GM23248 (cell line): ENCODE measurements at regions not wholly inside any gene's neighbourhood (a gene's known extent, or its start where the extent isn't known, plus 50 kb on each side); places are given as distances from the start of the nearest gene placed in this dataset.

Experiments used
- DNase-seq: peaks from one replicate; pipeline ENCODE4 v3.0.0-alpha.2; 2015
- H2AFZ ChIP-seq: fragments of 200-600 bp; sonication (generic); 2 replicates; pipeline ENCODE4 v1.6.1; 2016; ENCODE audit warnings: antibody characterized with exemption
- H3F3A ChIP-seq: fragments of 200-600 bp; sonication (generic); 2 replicates; pipeline ENCODE4 v1.6.1; 2016; ENCODE audit warnings: mild to moderate bottlenecking, antibody characterized with exemption, mixed run types; ENCODE audit not compliant: insufficient read depth
- H3K27ac ChIP-seq: fragments of 200-600 bp; sonication (generic); 2 replicates; pipeline ENCODE4 v1.5.1; 2016; ENCODE audit warnings: mild to moderate bottlenecking
- H3K27me3 ChIP-seq: fragments of 200-600 bp; sonication (generic); replicated peaks from 2 replicates; pipeline ENCODE4 v1.6.1; 2016; ENCODE audit warnings: mild to moderate bottlenecking; ENCODE audit not compliant: insufficient read depth
- H3K36me3 ChIP-seq: fragments of 200-600 bp; sonication (generic); 2 replicates; pipeline ENCODE4 v1.6.1; 2016; ENCODE audit warnings: low read depth, mild to moderate bottlenecking
- H3K4me1 ChIP-seq: fragments of 200-600 bp; sonication (generic); 2 replicates; pipeline ENCODE4 v1.6.1; 2016; ENCODE audit warnings: mild to moderate bottlenecking; ENCODE audit not compliant: insufficient read depth
- H3K4me2 ChIP-seq: fragments of 200-600 bp; sonication (generic); one replicate; pipeline ENCODE4 v1.6.1; 2016; ENCODE audit warnings: mild to moderate bottlenecking; ENCODE audit not compliant: unreplicated experiment
- H3K4me3 ChIP-seq: fragments of 200-600 bp; sonication (generic); 2 replicates; pipeline ENCODE4 v1.5.1; 2016; ENCODE audit warnings: mild to moderate bottlenecking
- H3K79me2 ChIP-seq: fragments of 200-600 bp; sonication (generic); 2 replicates; pipeline ENCODE4 v1.6.1; 2016; ENCODE audit warnings: mild to moderate bottlenecking; ENCODE audit not compliant: insufficient read depth
- H3K9ac ChIP-seq: fragments of 200-600 bp; sonication (generic); 2 replicates; pipeline ENCODE4 v1.6.1; 2016; ENCODE audit warnings: mild to moderate bottlenecking
- H3K9me2 ChIP-seq: fragments of 200-600 bp; sonication (generic); 2 replicates; pipeline ENCODE4 v1.6.1; 2016; ENCODE audit warnings: mixed run types, mild to moderate bottlenecking, moderate library complexity; ENCODE audit not compliant: insufficient read depth
- H3K9me3 ChIP-seq: fragments of 200-600 bp; sonication (generic); one replicate; pipeline ENCODE4 v1.6.1; 2017; ENCODE audit warnings: low read depth
- H4K20me1 ChIP-seq: fragments of 200-600 bp; sonication (generic); 2 replicates; pipeline ENCODE4 v1.6.0; 2016; ENCODE audit not compliant: insufficient read depth
- EZH2 ChIP-seq: fragments of 200-600 bp; sonication (generic); IDR thresholded peaks from 2 replicates; pipeline ENCODE4 v1.6.1; 2018; ENCODE audit warnings: antibody characterized with exemption, mild to moderate bottlenecking; ENCODE audit not compliant: insufficient read depth, poor library complexity, severe bottlenecking
- EZH2phosphoT487 ChIP-seq: fragments of 200-600 bp; sonication (generic); IDR thresholded peaks from 2 replicates; pipeline ENCODE4 v1.6.1; 2018; ENCODE audit warnings: antibody characterized with exemption, moderate library complexity, mild to moderate bottlenecking, low read depth; ENCODE audit not compliant: insufficient read depth
- WGBS, 2 experiments: methylation state at CpG; one replicate each; pipeline ENCODE4 v1.1.6; 2015 to 2017; ENCODE audit warnings: low lambda C conversion rate in 2 of 2, low coverage in 1 of 2; ENCODE audit errors: missing lambda C conversion rate in 2 of 2; 5-methylcytosine and 5-hydroxymethylcytosine counted together
- in situ Hi-C: fragments of 300-500 bp; cut with MboI; formaldehyde crosslinking; loops from 2 replicates; pipeline ENCODE4 v1.15.0; 2020

- H3K9ac ChIP-seq = no peak overlapping the region
- H4K20me1 ChIP-seq = no peaks in the 10 kb centered on the region
- no peak for TF ChIP-seq EZH2phosphoT487
- no peak for TF ChIP-seq EZH2
- H3K27me3 ChIP-seq = no peaks in the 10 kb centered on the region
- H3K27ac ChIP-seq = no peak overlapping the region
- no peaks in the 10 kb centered on the region for H3F3A ChIP-seq
- H3K79me2 ChIP-seq = no peaks in the 10 kb centered on the region
- in situ Hi-C loops = no loop called here
- WGBS, 2 experiments = 5 to 13% methylated on average over 1 of the region's 1 CpG
- no peak overlapping the region for H3K4me3 ChIP-seq
- no peak overlapping the region for H2AFZ ChIP-seq
- no peaks in the 10 kb centered on the region for H3K4me1 ChIP-seq
- DNase-seq = no peak
- H3K9me3 ChIP-seq = no peaks in the 10 kb centered on the region
- no peaks in the 10 kb centered on the region for H3K36me3 ChIP-seq
- no peak overlapping the region for H3K4me2 ChIP-seq
- no peaks in the 10 kb centered on the region for H3K9me2 ChIP-seq
Observed at GRCh38 chr10:89923661-89924060, 222.3 kb downstream of the KIF20B start.

- Histone ChIP-seq H3K9ac (no peak overlapping the region), H3K4me3 (no peak overlapping the region), H4K20me1 (no peaks in the 10 kb centered on the region), H3K27me3 (no peaks in the 10 kb centered on the region), H3K9me3 (no peaks in the 10 kb centered on the region), H3K27ac (no peak overlapping the region), H3K4me2 (no peak overlapping the region), H3F3A (no peaks in the 10 kb centered on the region), H3K4me1 (no peaks in the 10 kb centered on the region), H2AFZ (no peak overlapping the region), H3K36me3 (no peaks in the 10 kb centered on the region), H3K9me2 (no peaks in the 10 kb centered on the region), H3K79me2 (no peaks in the 10 kb centered on the region)
- no peak for TF ChIP-seq EZH2phosphoT487
- TF ChIP-seq EZH2 = no peak
- in situ Hi-C loops = no loop called here
- 5 to 7% methylated on average over 1 of the region's 1 CpG for WGBS, 2 experiments
- no peak for DNase-seq
Observed at GRCh38 chr10:89924261-89924660, 222.9 kb downstream of the KIF20B start.

GRCh38 chr10:89926736-89927135, 225.3 kb downstream of the KIF20B start:
- no peak for DNase-seq
- no peaks in the 10 kb centered on the region for H3F3A ChIP-seq
- H3K4me2 ChIP-seq = no peak overlapping the region
- no peak overlapping the region for H3K27ac ChIP-seq
- no peaks in the 10 kb centered on the region for H3K27me3 ChIP-seq
- no peaks in the 10 kb centered on the region for H3K79me2 ChIP-seq
- WGBS, 2 experiments = 15 to 29% methylated on average over 2 of the region's 2 CpGs
- no peaks in the 10 kb centered on the region for H3K4me1 ChIP-seq
- H3K9me2 ChIP-seq = no peaks in the 10 kb centered on the region
- H3K4me3 ChIP-seq = no peak overlapping the region
- TF ChIP-seq EZH2 = no peak
- no peak for TF ChIP-seq EZH2phosphoT487
- no peak overlapping the region for H3K9ac ChIP-seq
- no peaks in the 10 kb centered on the region for H4K20me1 ChIP-seq
- H3K36me3 ChIP-seq = no peaks in the 10 kb centered on the region
- in situ Hi-C loops = no loop called here
- H2AFZ ChIP-seq = no peak overlapping the region
- no peaks in the 10 kb centered on the region for H3K9me3 ChIP-seq

- Histone ChIP-seq H2AFZ (no peak overlapping the region), H4K20me1 (no peaks in the 10 kb centered on the region), H3K9ac (no peak overlapping the region), H3K79me2 (no peaks in the 10 kb centered on the region), H3K27me3 (no peaks in the 10 kb centered on the region), H3K36me3 (no peaks in the 10 kb centered on the region), H3K9me2 (no peaks in the 10 kb centered on the region), H3K4me3 (no peak overlapping the region), H3K9me3 (no peaks in the 10 kb centered on the region), H3F3A (no peaks in the 10 kb centered on the region), H3K4me2 (no peak overlapping the region), H3K4me1 (no peaks in the 10 kb centered on the region), H3K27ac (no peak overlapping the region)
- DNase-seq = no peak
- TF ChIP-seq EZH2 (no peak), EZH2phosphoT487 (no peak)
- in situ Hi-C loops = no loop called here
- WGBS, 2 experiments = 7 to 12% methylated on average over 8 of the region's 8 CpGs
Observed at GRCh38 chr10:89929282-89930026, 228.1 kb downstream of the KIF20B start.

GRCh38 chr10:89937494-89937893, 236.1 kb downstream of the KIF20B start:
- Histone ChIP-seq H3F3A (no peaks in the 10 kb centered on the region), H2AFZ (no peak overlapping the region), H3K4me2 (no peak overlapping the region), H3K27ac (no peak overlapping the region), H3K4me3 (no peak overlapping the region), H3K79me2 (no peaks in the 10 kb centered on the region), H3K36me3 (no peaks in the 10 kb centered on the region), H3K27me3 (no peaks in the 10 kb centered on the region), H3K4me1 (no peaks in the 10 kb centered on the region), H3K9me3 (no peaks in the 10 kb centered on the region), H3K9me2 (no peaks in the 10 kb centered on the region), H3K9ac (no peak overlapping the region), H4K20me1 (no peaks in the 10 kb centered on the region)
- WGBS, 2 experiments = 34 to 35% methylated on average over 3 of the region's 3 CpGs
- TF ChIP-seq EZH2phosphoT487 (no peak), EZH2 (no peak)
- DNase-seq = no peak
- in situ Hi-C loops = no loop called here
